HEK293 (cell line): ENCODE measurements at regions not wholly inside any gene's neighbourhood (a gene's known extent, or its start where the extent isn't known, plus 50 kb on each side); places are given as distances from the start of the nearest gene placed in this dataset.
A peak's percentile ranks its signal among the peaks of the same experiment; 100 is the strongest.

ENCODE experiments used
- FEZF1 ChIP-seq: fragments of 450-650 bp; formaldehyde crosslinking; IDR thresholded peaks from 2 replicates; pipeline ENCODE4 v1.5.1; 2016; ENCODE audit warnings: missing biosample characterization, missing genetic modification characterization
- KLF7 ChIP-seq: fragments of 450-650 bp; formaldehyde crosslinking; IDR thresholded peaks from 2 replicates; pipeline ENCODE4 v1.5.1; 2016; ENCODE audit warnings: missing biosample characterization, missing genetic modification characterization, borderline replicate concordance
- PRDM10 ChIP-seq: fragments of 450-650 bp; formaldehyde crosslinking; IDR thresholded peaks from 2 replicates; pipeline ENCODE4 v1.5.1; 2016; ENCODE audit warnings: missing biosample characterization, missing genetic modification characterization
- PRDM6 ChIP-seq: fragments of 450-650 bp; formaldehyde crosslinking; IDR thresholded peaks from 2 replicates; pipeline ENCODE4 v1.5.1; 2017; ENCODE audit warnings: missing biosample characterization, missing genetic modification characterization
- SP7 ChIP-seq: fragments of 450-650 bp; formaldehyde crosslinking; IDR thresholded peaks from 2 replicates; pipeline ENCODE4 v1.5.1; 2016; ENCODE audit warnings: missing biosample characterization, missing genetic modification characterization
- TRIM28 ChIP-seq: IDR thresholded peaks from 2 replicates; pipeline ENCODE4 v1.6.1; 2011; ENCODE audit warnings: low read length, control low read depth, borderline replicate concordance
- WT1 ChIP-seq: fragments of 450-650 bp; formaldehyde crosslinking; IDR thresholded peaks from 2 replicates; pipeline ENCODE4 v1.5.1; 2016; ENCODE audit warnings: missing biosample characterization, missing genetic modification characterization
- YY1 ChIP-seq: fragments of 450-650 bp; formaldehyde crosslinking; IDR thresholded peaks from 2 replicates; pipeline ENCODE4 v1.5.1; 2018; ENCODE audit warnings: missing biosample characterization, missing genetic modification characterization
- ZBTB48 ChIP-seq: fragments of 450-650 bp; formaldehyde crosslinking; IDR thresholded peaks from 2 replicates; pipeline ENCODE4 v1.5.1; 2016; ENCODE audit warnings: missing biosample characterization, missing genetic modification characterization
- ZBTB7A ChIP-seq: fragments of 450-650 bp; formaldehyde crosslinking; IDR thresholded peaks from 2 replicates; pipeline ENCODE4 v1.5.1; 2016; ENCODE audit warnings: low read depth, missing biosample characterization, missing genetic modification characterization
- ZNF10 ChIP-seq: fragments of 450-650 bp; formaldehyde crosslinking; IDR thresholded peaks from 2 replicates; pipeline ENCODE4 v1.5.1; 2017; ENCODE audit warnings: missing biosample characterization, missing genetic modification characterization
- ZNF184 ChIP-seq: fragments of 450-650 bp; IDR thresholded peaks from 2 replicates; pipeline ENCODE4 v1.5.1; 2018; ENCODE audit warnings: missing biosample characterization, mild to moderate bottlenecking, missing genetic modification characterization
- ZNF302 ChIP-seq: fragments of 450-650 bp; formaldehyde crosslinking; IDR thresholded peaks from 2 replicates; pipeline ENCODE4 v1.5.1; 2016; ENCODE audit warnings: missing biosample characterization, missing genetic modification characterization, low read depth
- ZNF394 ChIP-seq: fragments of 450-650 bp; formaldehyde crosslinking; IDR thresholded peaks from 2 replicates; pipeline ENCODE4 v1.5.1; 2016; ENCODE audit warnings: missing biosample characterization, missing genetic modification characterization, mild to moderate bottlenecking, moderate library complexity, borderline replicate concordance
- ZNF530 ChIP-seq: fragments of 450-650 bp; formaldehyde crosslinking; IDR thresholded peaks from 2 replicates; pipeline ENCODE4 v1.5.1; 2016; ENCODE audit warnings: low read depth, missing biosample characterization, missing genetic modification characterization
- ZNF548 ChIP-seq: fragments of 450-650 bp; formaldehyde crosslinking; IDR thresholded peaks from 2 replicates; pipeline ENCODE4 v1.5.1; 2016; ENCODE audit warnings: missing biosample characterization, missing genetic modification characterization
- ZNF658 ChIP-seq: fragments of 450-650 bp; formaldehyde crosslinking; IDR thresholded peaks from 2 replicates; pipeline ENCODE4; 2016; ENCODE audit warnings: missing biosample characterization, missing genetic modification characterization
- ZNF660 ChIP-seq: fragments of 450-650 bp; IDR thresholded peaks from 2 replicates; pipeline ENCODE4 v1.5.1; 2018; ENCODE audit warnings: missing biosample characterization, mild to moderate bottlenecking, missing genetic modification characterization
- ZNF677 ChIP-seq: fragments of 450-650 bp; IDR thresholded peaks from 2 replicates; pipeline ENCODE4 v1.5.0; 2018; ENCODE audit warnings: missing biosample characterization, mild to moderate bottlenecking, missing genetic modification characterization, moderate library complexity
- ZNF768 ChIP-seq: fragments of 450-650 bp; formaldehyde crosslinking; IDR thresholded peaks from 2 replicates; pipeline ENCODE4 v1.5.1; 2018; ENCODE audit warnings: missing biosample characterization, mild to moderate bottlenecking, missing genetic modification characterization
- ZNF791 ChIP-seq: fragments of 450-650 bp; formaldehyde crosslinking; IDR thresholded peaks from 2 replicates; pipeline ENCODE4 v1.5.1; 2016; ENCODE audit warnings: missing biosample characterization, missing genetic modification characterization
- TF ChIP-seq, protein P1 (sequence below): fragments of 450-650 bp; formaldehyde crosslinking; IDR thresholded peaks from 2 replicates; pipeline ENCODE4 v1.5.1; 2017; ENCODE audit warnings: missing biosample characterization, missing genetic modification characterization
- TF ChIP-seq, protein P2 (sequence below): fragments of 450-650 bp; formaldehyde crosslinking; IDR thresholded peaks from 2 replicates; pipeline ENCODE4 v1.5.1; 2016; ENCODE audit warnings: missing biosample characterization, missing genetic modification characterization
- TF ChIP-seq, protein P3 (sequence below): fragments of 450-650 bp; formaldehyde crosslinking; IDR thresholded peaks from 2 replicates; pipeline ENCODE4 v1.5.1; 2016; ENCODE audit warnings: missing biosample characterization, missing genetic modification characterization
- TF ChIP-seq, protein P4 (sequence below): IDR thresholded peaks from 2 replicates; pipeline ENCODE4 v1.6.1; 2011; ENCODE audit warnings: mild to moderate bottlenecking, low read depth, low read length, borderline replicate concordance
- TF ChIP-seq, protein P5 (sequence below): fragments of 450-650 bp; formaldehyde crosslinking; IDR thresholded peaks from 2 replicates; pipeline ENCODE4 v1.5.1; 2016; ENCODE audit warnings: missing biosample characterization, missing genetic modification characterization, low read depth

- TF ChIP-seq, protein P1, sequence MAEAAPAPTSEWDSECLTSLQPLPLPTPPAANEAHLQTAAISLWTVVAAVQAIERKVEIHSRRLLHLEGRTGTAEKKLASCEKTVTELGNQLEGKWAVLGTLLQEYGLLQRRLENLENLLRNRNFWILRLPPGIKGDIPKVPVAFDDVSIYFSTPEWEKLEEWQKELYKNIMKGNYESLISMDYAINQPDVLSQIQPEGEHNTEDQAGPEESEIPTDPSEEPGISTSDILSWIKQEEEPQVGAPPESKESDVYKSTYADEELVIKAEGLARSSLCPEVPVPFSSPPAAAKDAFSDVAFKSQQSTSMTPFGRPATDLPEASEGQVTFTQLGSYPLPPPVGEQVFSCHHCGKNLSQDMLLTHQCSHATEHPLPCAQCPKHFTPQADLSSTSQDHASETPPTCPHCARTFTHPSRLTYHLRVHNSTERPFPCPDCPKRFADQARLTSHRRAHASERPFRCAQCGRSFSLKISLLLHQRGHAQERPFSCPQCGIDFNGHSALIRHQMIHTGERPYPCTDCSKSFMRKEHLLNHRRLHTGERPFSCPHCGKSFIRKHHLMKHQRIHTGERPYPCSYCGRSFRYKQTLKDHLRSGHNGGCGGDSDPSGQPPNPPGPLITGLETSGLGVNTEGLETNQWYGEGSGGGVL (tag by site-specific recombination): no peak
- no peak for TF ChIP-seq ZNF394
- TF ChIP-seq WT1: peak; percentile 13; the same call in 1 of the 2 replicates
- no peak; the same call in 1 of the 2 replicates for TF ChIP-seq SP7 (tag by site-specific recombination)
- TF ChIP-seq ZNF768 (tag by site-specific recombination): no peak
- no peak for TF ChIP-seq ZNF530
- TF ChIP-seq ZBTB48 (tag by site-specific recombination): no peak
- no peak; the same call in 1 of the 2 replicates for TF ChIP-seq FEZF1 (tag by site-specific recombination)
- no peak for TF ChIP-seq ZNF791 (tag by site-specific recombination)
- no peak for TF ChIP-seq ZNF660 (tag by site-specific recombination)
- no peak for TF ChIP-seq ZNF658 (tag by site-specific recombination)
- TF ChIP-seq ZNF677: no peak
- TF ChIP-seq PRDM6: peak; percentile 84
- no peak for TF ChIP-seq KLF7 (tag by site-specific recombination)
- no peak for TF ChIP-seq PRDM10 (tag by site-specific recombination)
- TF ChIP-seq, protein P2, sequence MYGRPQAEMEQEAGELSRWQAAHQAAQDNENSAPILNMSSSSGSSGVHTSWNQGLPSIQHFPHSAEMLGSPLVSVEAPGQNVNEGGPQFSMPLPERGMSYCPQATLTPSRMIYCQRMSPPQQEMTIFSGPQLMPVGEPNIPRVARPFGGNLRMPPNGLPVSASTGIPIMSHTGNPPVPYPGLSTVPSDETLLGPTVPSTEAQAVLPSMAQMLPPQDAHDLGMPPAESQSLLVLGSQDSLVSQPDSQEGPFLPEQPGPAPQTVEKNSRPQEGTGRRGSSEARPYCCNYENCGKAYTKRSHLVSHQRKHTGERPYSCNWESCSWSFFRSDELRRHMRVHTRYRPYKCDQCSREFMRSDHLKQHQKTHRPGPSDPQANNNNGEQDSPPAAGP (tag by site-specific recombination): no peak
- no peak for TF ChIP-seq TRIM28
- TF ChIP-seq, protein P3, sequence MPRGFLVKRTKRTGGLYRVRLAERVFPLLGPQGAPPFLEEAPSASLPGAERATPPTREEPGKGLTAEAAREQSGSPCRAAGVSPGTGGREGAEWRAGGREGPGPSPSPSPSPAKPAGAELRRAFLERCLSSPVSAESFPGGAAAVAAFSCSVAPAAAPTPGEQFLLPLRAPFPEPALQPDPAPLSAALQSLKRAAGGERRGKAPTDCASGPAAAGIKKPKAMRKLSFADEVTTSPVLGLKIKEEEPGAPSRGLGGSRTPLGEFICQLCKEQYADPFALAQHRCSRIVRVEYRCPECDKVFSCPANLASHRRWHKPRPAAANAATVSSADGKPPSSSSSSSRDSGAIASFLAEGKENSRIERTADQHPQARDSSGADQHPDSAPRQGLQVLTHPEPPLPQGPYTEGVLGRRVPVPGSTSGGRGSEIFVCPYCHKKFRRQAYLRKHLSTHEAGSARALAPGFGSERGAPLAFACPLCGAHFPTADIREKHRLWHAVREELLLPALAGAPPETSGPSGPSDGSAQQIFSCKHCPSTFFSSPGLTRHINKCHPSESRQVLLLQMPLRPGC (tag by site-specific recombination): no peak
- no peak for TF ChIP-seq ZNF302
- TF ChIP-seq, protein P4, sequence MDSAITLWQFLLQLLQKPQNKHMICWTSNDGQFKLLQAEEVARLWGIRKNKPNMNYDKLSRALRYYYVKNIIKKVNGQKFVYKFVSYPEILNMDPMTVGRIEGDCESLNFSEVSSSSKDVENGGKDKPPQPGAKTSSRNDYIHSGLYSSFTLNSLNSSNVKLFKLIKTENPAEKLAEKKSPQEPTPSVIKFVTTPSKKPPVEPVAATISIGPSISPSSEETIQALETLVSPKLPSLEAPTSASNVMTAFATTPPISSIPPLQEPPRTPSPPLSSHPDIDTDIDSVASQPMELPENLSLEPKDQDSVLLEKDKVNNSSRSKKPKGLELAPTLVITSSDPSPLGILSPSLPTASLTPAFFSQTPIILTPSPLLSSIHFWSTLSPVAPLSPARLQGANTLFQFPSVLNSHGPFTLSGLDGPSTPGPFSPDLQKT: no peak
- no peak for TF ChIP-seq ZNF184 (tag by site-specific recombination)
- TF ChIP-seq YY1 (tag by site-specific recombination): no peak
- peak; percentile 66; the same call in 1 of the 2 replicates for TF ChIP-seq ZNF10 (tag by site-specific recombination)
- TF ChIP-seq ZNF548 (tag by site-specific recombination): no peak
- TF ChIP-seq ZBTB7A: no peak
- TF ChIP-seq, protein P5, sequence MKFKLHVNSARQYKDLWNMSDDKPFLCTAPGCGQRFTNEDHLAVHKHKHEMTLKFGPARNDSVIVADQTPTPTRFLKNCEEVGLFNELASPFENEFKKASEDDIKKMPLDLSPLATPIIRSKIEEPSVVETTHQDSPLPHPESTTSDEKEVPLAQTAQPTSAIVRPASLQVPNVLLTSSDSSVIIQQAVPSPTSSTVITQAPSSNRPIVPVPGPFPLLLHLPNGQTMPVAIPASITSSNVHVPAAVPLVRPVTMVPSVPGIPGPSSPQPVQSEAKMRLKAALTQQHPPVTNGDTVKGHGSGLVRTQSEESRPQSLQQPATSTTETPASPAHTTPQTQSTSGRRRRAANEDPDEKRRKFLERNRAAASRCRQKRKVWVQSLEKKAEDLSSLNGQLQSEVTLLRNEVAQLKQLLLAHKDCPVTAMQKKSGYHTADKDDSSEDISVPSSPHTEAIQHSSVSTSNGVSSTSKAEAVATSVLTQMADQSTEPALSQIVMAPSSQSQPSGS (tag by site-specific recombination): no peak
These were observed 116.6 kb upstream of the SOX5 start (continued) for GRCh38 chr12:24066097-24066496.
